ENCODE measurements at regions not wholly inside any gene's neighbourhood (a gene's known extent, or its start where the extent isn't known, plus 50 kb on each side); places are given as distances from the start of the nearest gene placed in this dataset.

- TF ChIP-seq CTCF (IDR thresholded peaks at IDR 0.05; ENCODE audit: low read depth, low read length, poor library complexity, severe bottlenecking) (no peak), EZH2phosphoT487 (IDR thresholded peaks at IDR 0.05; ENCODE audit: borderline replicate concordance, low read length) (no peak)
- H3K4me3 ChIP-seq (ENCODE audit: low read length): no peak overlapping the region
- H3F3A ChIP-seq (ENCODE audit: control insufficient read depth, insufficient read depth): no peaks in the 10 kb centered on the region
- H3K79me2 ChIP-seq (ENCODE audit: control insufficient read depth, low read length): no peaks in the 10 kb centered on the region
- H3K36me3 ChIP-seq (ENCODE audit: control insufficient read depth, low read length): no peaks in the 10 kb centered on the region
- no peaks in the 10 kb centered on the region for H4K20me1 ChIP-seq (ENCODE audit: control insufficient read depth, insufficient read depth, low read depth, low read length)
- peaks cover 8% of the 10 kb centered on the region; the same call in 1 of the 2 replicates for H3K4me1 ChIP-seq (ENCODE audit: control insufficient read depth, low read length)
- H3K27ac ChIP-seq (ENCODE audit: low read depth, low read length): no peak overlapping the region
- H3K9me2 ChIP-seq (replicated peaks; ENCODE audit: control insufficient read depth, low read length): no peaks in the 10 kb centered on the region
- H3K4me2 ChIP-seq (ENCODE audit: low read length): no peak overlapping the region
- H3K27me3 ChIP-seq (ENCODE audit: control insufficient read depth, low read length): peaks cover 4% of the 10 kb centered on the region
- no peaks in the 10 kb centered on the region for H3K9me3 ChIP-seq (ENCODE audit: control insufficient read depth, insufficient read depth, low read length)
Measured at GRCh38 chr3:193982258-193982659, 153.7 kb upstream of the HES1 start.

GRCh38 chr3:193983846-193984818, 151.8 kb upstream of the HES1 start:
- H3K79me2 ChIP-seq (ENCODE audit: control insufficient read depth, low read length): no peaks in the 10 kb centered on the region
- peaks cover 8% of the 10 kb centered on the region; the same call in 1 of the 2 replicates for H3K4me1 ChIP-seq (ENCODE audit: control insufficient read depth, low read length)
- H3K9me3 ChIP-seq (ENCODE audit: control insufficient read depth, insufficient read depth, low read length): no peaks in the 10 kb centered on the region
- H3K4me3 ChIP-seq (ENCODE audit: low read length): no peak overlapping the region
- H3K36me3 ChIP-seq (ENCODE audit: control insufficient read depth, low read length): no peaks in the 10 kb centered on the region
- TF ChIP-seq EZH2phosphoT487 (IDR thresholded peaks at IDR 0.05; ENCODE audit: borderline replicate concordance, low read length): no peak
- no peak for TF ChIP-seq CTCF (IDR thresholded peaks at IDR 0.05; ENCODE audit: low read depth, low read length, poor library complexity, severe bottlenecking)
- H3K27me3 ChIP-seq (ENCODE audit: control insufficient read depth, low read length): peaks cover 3% of the 10 kb centered on the region
- no peak overlapping the region for H3K4me2 ChIP-seq (ENCODE audit: low read length)
- no peak overlapping the region for H3K27ac ChIP-seq (ENCODE audit: low read depth, low read length)
- no peaks in the 10 kb centered on the region for H3K9me2 ChIP-seq (replicated peaks; ENCODE audit: control insufficient read depth, low read length)
- H4K20me1 ChIP-seq (ENCODE audit: control insufficient read depth, insufficient read depth, low read depth, low read length): no peaks in the 10 kb centered on the region
- no peaks in the 10 kb centered on the region for H3F3A ChIP-seq (ENCODE audit: control insufficient read depth, insufficient read depth)

- Histone ChIP-seq H3K27ac (ENCODE audit: low read depth, low read length) (no peak overlapping the region), H3K4me3 (ENCODE audit: low read length) (no peak overlapping the region), H3K9me2 (replicated peaks; ENCODE audit: control insufficient read depth, low read length) (no peaks in the 10 kb centered on the region), H3F3A (ENCODE audit: control insufficient read depth, insufficient read depth) (no peaks in the 10 kb centered on the region), H3K9me3 (ENCODE audit: control insufficient read depth, insufficient read depth, low read length) (no peaks in the 10 kb centered on the region), H4K20me1 (ENCODE audit: control insufficient read depth, insufficient read depth, low read depth, low read length) (no peaks in the 10 kb centered on the region), H3K36me3 (ENCODE audit: control insufficient read depth, low read length) (no peaks in the 10 kb centered on the region), H3K4me1 (ENCODE audit: control insufficient read depth, low read length) (peaks cover 8% of the 10 kb centered on the region; the same call in 1 of the 2 replicates), H3K79me2 (ENCODE audit: control insufficient read depth, low read length) (no peaks in the 10 kb centered on the region), H3K27me3 (ENCODE audit: control insufficient read depth, low read length) (peaks cover 3% of the 10 kb centered on the region), H3K4me2 (ENCODE audit: low read length) (no peak overlapping the region)
- no peak for TF ChIP-seq EZH2phosphoT487 (IDR thresholded peaks at IDR 0.05; ENCODE audit: borderline replicate concordance, low read length)
- TF ChIP-seq CTCF (IDR thresholded peaks at IDR 0.05; ENCODE audit: low read depth, low read length, poor library complexity, severe bottlenecking): no peak
Measured at GRCh38 chr3:193984876-193985275, 151.1 kb upstream of the HES1 start.
